Upper lobe of left lung (tissue), 4 donors: ENCODE measurements at regions not wholly inside any gene's neighbourhood (a gene's known extent, or its start where the extent isn't known, plus 50 kb on each side); places are given as distances from the start of the nearest gene placed in this dataset.

Source experiments
- CTCF ChIP-seq, 6 experiments: fragments of 450-650 bp in 4 of 6; fragments of 200-600 bp in 2 of 6; sonication (generic) in 2 of 6; IDR thresholded peaks; one replicate each; pipeline ENCODE4 v1.5.1; 2016 to 2019; ENCODE audit warnings: antibody characterized with exemption in 6 of 6
- POLR2A ChIP-seq, 4 donors: fragments of 450-650 bp; IDR thresholded peaks; one replicate each; pipeline ENCODE4 v1.5.1; 2016 to 2017; ENCODE audit warnings: antibody characterized with exemption in 4 of 4, mild to moderate bottlenecking in 2 of 4
- POLR2AphosphoS5 ChIP-seq, 2 donors: sonication (generic); formaldehyde crosslinking; IDR thresholded peaks; one replicate each; pipeline ENCODE4 v1.5.1; 2017; ENCODE audit warnings: antibody characterized with exemption in 2 of 2

GRCh38 chr3:21235491-21235890, 515.5 kb downstream of the ZNF385D start:
- TF ChIP-seq CTCF (IDR thresholded peaks at IDR 0.05) (no peak), POLR2A (IDR thresholded peaks at IDR 0.05) (no peak), POLR2AphosphoS5 (IDR thresholded peaks at IDR 0.05) (no peak)
